HEK293 (cell line): ENCODE measurements at regions not wholly inside any gene's neighbourhood (a gene's known extent, or its start where the extent isn't known, plus 50 kb on each side); places are given as distances from the start of the nearest gene placed in this dataset.

Source experiments
- CTCF ChIA-PET: fragments of 350-600 bp; formaldehyde crosslinking; extraction: SDS; loops from one replicate; lab custom pipeline; 2021; ENCODE audit warnings: antibody characterized with exemption; lab: Yijun Ruan, JAX
- POLR2A ChIA-PET: fragments of 300-600 bp; formaldehyde crosslinking; extraction: SDS; loops from one replicate; lab custom pipeline; 2020; ENCODE audit warnings: antibody characterized with exemption, inconsistent platforms; lab: Yijun Ruan, JAX
- H3K27ac ChIP-seq: fragments of 200-500 bp; sonication (Bioruptor generic); 2 replicates; pipeline ENCODE4 v1.5.1; 2014; ENCODE audit warnings: low read depth, low read length, control low read depth, inconsistent platforms; ENCODE audit errors: extremely low read depth
- H3K36me3 ChIP-seq, 2 experiments: fragments of 200-500 bp in 1 of 2; sonication (Bioruptor generic) in 1 of 2; 1 replicate in 1 of 2; 2 replicates in 1 of 2; pipeline ENCODE4 v1.5.1; 2014 to 2017; ENCODE audit warnings: inconsistent platforms in 2 of 2, low read length in 2 of 2; ENCODE audit not compliant: control insufficient read depth in 2 of 2, insufficient read depth in 1 of 2
- H3K4me1 ChIP-seq: fragments of 200-500 bp; sonication (Bioruptor generic); 2 replicates; pipeline ENCODE4 v1.5.1; 2014; ENCODE audit warnings: mild to moderate bottlenecking, low read length, inconsistent platforms; ENCODE audit not compliant: control insufficient read depth, insufficient read depth
- H3K4me3 ChIP-seq: 2 replicates; pipeline ENCODE4 v1.5.1; 2011; ENCODE audit warnings: low read depth, mild to moderate bottlenecking, control low read depth, low read length, moderate library complexity
- H3K9me3 ChIP-seq: fragments of 200-500 bp; sonication (Bioruptor generic); 2 replicates; pipeline ENCODE4 v1.5.1; 2014; ENCODE audit warnings: low read depth, low read length, inconsistent platforms; ENCODE audit not compliant: control insufficient read depth, insufficient read depth
- ATF2 ChIP-seq: fragments of 450-650 bp; formaldehyde crosslinking; IDR thresholded peaks from 2 replicates; pipeline ENCODE4 v1.5.1; 2016; ENCODE audit warnings: missing biosample characterization, missing genetic modification characterization, low read depth
- HOXD13 ChIP-seq: sonication (generic); formaldehyde crosslinking; IDR thresholded peaks from 2 replicates; pipeline ENCODE4 v1.8.0; 2022; ENCODE audit warnings: missing genetic modification reagents, borderline replicate concordance
- IKZF3 ChIP-seq: fragments of 450-650 bp; IDR thresholded peaks from 2 replicates; pipeline ENCODE4 v1.5.0; 2018; ENCODE audit warnings: missing biosample characterization, mild to moderate bottlenecking, missing genetic modification characterization, moderate library complexity
- MEIS1 ChIP-seq: sonication (generic); formaldehyde crosslinking; IDR thresholded peaks from 2 replicates; pipeline ENCODE4 v1.8.1; 2022; ENCODE audit warnings: missing genetic modification reagents, mild to moderate bottlenecking, borderline replicate concordance
- SETDB1 ChIP-seq: IDR thresholded peaks from one replicate; pipeline ENCODE4 v1.6.1; 2017; ENCODE audit warnings: mild to moderate bottlenecking, low read length, moderate library complexity, mixed read lengths; ENCODE audit not compliant: insufficient read length
- SP2 ChIP-seq: fragments of 450-650 bp; formaldehyde crosslinking; IDR thresholded peaks from 2 replicates; pipeline ENCODE4 v1.5.1; 2016; ENCODE audit warnings: missing biosample characterization, missing genetic modification characterization
- ZBTB1 ChIP-seq: fragments of 450-650 bp; formaldehyde crosslinking; IDR thresholded peaks from 2 replicates; pipeline ENCODE4 v1.5.1; 2016; ENCODE audit warnings: missing biosample characterization, missing genetic modification characterization
- ZBTB26 ChIP-seq: fragments of 450-650 bp; formaldehyde crosslinking; optimal IDR thresholded peaks from 2 replicates; pipeline ENCODE3; 2016; ENCODE audit warnings: missing biosample characterization, mild to moderate bottlenecking, missing genetic modification characterization
- ZNF133 ChIP-seq: fragments of 450-650 bp; formaldehyde crosslinking; IDR thresholded peaks from 2 replicates; pipeline ENCODE4 v1.5.1; 2016; ENCODE audit warnings: missing biosample characterization, missing genetic modification characterization
- ZNF140 ChIP-seq: fragments of 450-650 bp; formaldehyde crosslinking; IDR thresholded peaks from 2 replicates; pipeline ENCODE4 v1.5.1; 2016; ENCODE audit warnings: missing biosample characterization, missing genetic modification characterization
- ZNF214 ChIP-seq: fragments of 450-650 bp; formaldehyde crosslinking; IDR thresholded peaks from 2 replicates; pipeline ENCODE4 v1.5.1; 2017; ENCODE audit warnings: missing biosample characterization, mild to moderate bottlenecking, missing genetic modification characterization, borderline replicate concordance
- ZNF223 ChIP-seq: fragments of 450-650 bp; formaldehyde crosslinking; IDR thresholded peaks from 2 replicates; pipeline ENCODE4 v1.5.1; 2016; ENCODE audit warnings: missing biosample characterization, missing genetic modification characterization
- ZNF280C ChIP-seq: fragments of 450-650 bp; formaldehyde crosslinking; IDR thresholded peaks from 2 replicates; pipeline ENCODE4 v1.5.1; 2016; ENCODE audit warnings: missing biosample characterization, missing genetic modification characterization
- ZNF341 ChIP-seq: fragments of 450-650 bp; formaldehyde crosslinking; IDR thresholded peaks from 2 replicates; pipeline ENCODE4; 2016; ENCODE audit warnings: low read depth, missing biosample characterization, missing genetic modification characterization
- ZNF394 ChIP-seq: fragments of 450-650 bp; formaldehyde crosslinking; IDR thresholded peaks from 2 replicates; pipeline ENCODE4 v1.5.1; 2016; ENCODE audit warnings: missing biosample characterization, missing genetic modification characterization, mild to moderate bottlenecking, moderate library complexity, borderline replicate concordance
- ZNF558 ChIP-seq: fragments of 450-650 bp; formaldehyde crosslinking; IDR thresholded peaks from 2 replicates; pipeline ENCODE4 v1.5.1; 2016; ENCODE audit warnings: missing biosample characterization, missing genetic modification characterization
- ZNF621 ChIP-seq: fragments of 450-650 bp; formaldehyde crosslinking; IDR thresholded peaks from 2 replicates; pipeline ENCODE4 v1.5.1; 2017; ENCODE audit warnings: missing biosample characterization, missing genetic modification characterization
- ZNF623 ChIP-seq: fragments of 450-650 bp; formaldehyde crosslinking; IDR thresholded peaks from 2 replicates; pipeline ENCODE4 v1.5.1; 2016; ENCODE audit warnings: missing biosample characterization, missing genetic modification characterization
- ZNF658 ChIP-seq: fragments of 450-650 bp; formaldehyde crosslinking; IDR thresholded peaks from 2 replicates; pipeline ENCODE4; 2016; ENCODE audit warnings: missing biosample characterization, missing genetic modification characterization

- CTCF ChIA-PET: interaction anchor here (0.6 to 1.9 kb wide), 5 partner anchors 54 to 940 kb away, joined by 3 to 6 read pairs (median 4); no protein-coding TSS in a partner anchor
- POLR2A ChIA-PET: no interaction called here
These were observed 51.8 kb upstream of the RIPOR2 start for GRCh38 chr6:24987446-24988115.

GRCh38 chr6:24988562-24988961 lies 52.8 kb upstream of the RIPOR2 start:
- ChIA-PET CTCF (interaction anchor here (0.8 to 1.9 kb wide), 2 partner anchors 55 to 132 kb away, joined by 4 to 6 read pairs; no protein-coding TSS in a partner anchor), POLR2A (no interaction called here)
- H3K36me3 ChIP-seq: no peaks in the 10 kb centered on the region
- TF ChIP-seq ZNF140 (no peak), ZBTB1 (tag by site-specific recombination) (no peak), ZNF658 (tag by site-specific recombination) (no peak), ZNF280C (tag by site-specific recombination) (no peak), ZNF214 (tag by site-specific recombination) (no peak), ZNF394 (tag by site-specific recombination) (no peak), SP2 (tag by site-specific recombination) (no peak), ZNF621 (tag by site-specific recombination) (no peak), ZNF223 (tag by site-specific recombination) (no peak), IKZF3 (no peak), HOXD13 (no peak), ZNF341 (tag by site-specific recombination) (no peak), ZNF558 (tag by site-specific recombination) (no peak), ZBTB26 (tag by site-specific recombination) (no peak), ZNF623 (no peak)
- H3K27ac ChIP-seq: no peak overlapping the region
- H3K4me1 ChIP-seq: peaks cover 2% of the 10 kb centered on the region; the same call in 1 of the 2 replicates
- H3K4me3 ChIP-seq: no peak overlapping the region
- no peaks in the 10 kb centered on the region for H3K9me3 ChIP-seq

More at GRCh38 chr6:24987446-24988115, 51.8 kb upstream of the RIPOR2 start:
- no peak overlapping the region for H3K27ac ChIP-seq
- H3K9me3 ChIP-seq: no peaks in the 10 kb centered on the region
- peak; percentile 80 for TF ChIP-seq SETDB1
- no peak for TF ChIP-seq MEIS1 (CRISPR knock-in tag)
- TF ChIP-seq ZNF133 (tag by site-specific recombination): peak; percentile 93
- TF ChIP-seq ATF2: no peak
- H3K4me1 ChIP-seq: peaks cover 2% of the 10 kb centered on the region; the same call in 1 of the 2 replicates
- H3K4me3 ChIP-seq: no peak overlapping the region
- H3K36me3 ChIP-seq: no peaks in the 10 kb centered on the region
